Endothelial cell of umbilical vein (primary cell): ENCODE measurements at regions not wholly inside any gene's neighbourhood (a gene's known extent, or its start where the extent isn't known, plus 50 kb on each side); places are given as distances from the start of the nearest gene placed in this dataset.

Experiments
- BruUV-seq: library from RNA; stranded (reverse); fragments of 400-500 nt; replicated peaks from 2 replicates; lab custom pipeline; 2021; lab: Mats Ljungman, UMichigan
- CTCF ChIA-PET: fragments of 300-600, 350-600 bp; sonication (Branson Sonifier 250); formaldehyde crosslinking; loops from one replicate; lab custom pipeline; 2021; ENCODE audit warnings: antibody characterized with exemption, inconsistent platforms; lab: Charles Lee
- POLR2A ChIA-PET: fragments of 300-600, 350-600 bp; sonication (Branson Sonifier 250); formaldehyde crosslinking; loops from one replicate; lab custom pipeline; 2021; ENCODE audit warnings: antibody characterized with exemption, inconsistent platforms; lab: Charles Lee
- DNase-seq: peaks from one replicate; pipeline ENCODE4 v3.0.0-alpha.2; 2011; ENCODE audit warnings: low read depth, low spot score
- FAIRE-seq: peaks from 2 replicates; lab custom pipeline; 2011; peaks lifted over from hg19 to GRCh38; lab: Jason Lieb, UNC
- H2AFZ ChIP-seq: 2 replicates; pipeline ENCODE4 v1.6.0; 2012; ENCODE audit warnings: low read depth, low read length, control low read depth, inconsistent platforms
- H3K27ac ChIP-seq: 2 replicates; pipeline ENCODE4 v1.5.1; 2011; ENCODE audit warnings: low read depth, mild to moderate bottlenecking, control low read depth, low read length, moderate library complexity; ENCODE audit not compliant: insufficient read depth
- H3K27me3 ChIP-seq, 2 experiments: 2 replicates each; pipeline versions ENCODE4 v1.6.0 to v1.6.1; 2011; ENCODE audit warnings: low read length in 2 of 2, mixed read lengths in 1 of 2; ENCODE audit not compliant: control insufficient read depth in 2 of 2, insufficient read depth in 2 of 2
- H3K36me3 ChIP-seq, 2 experiments: 2 replicates in 1 of 2; 3 replicates in 1 of 2; pipeline ENCODE4 v1.5.1; 2011; ENCODE audit warnings: low read length in 2 of 2, mild to moderate bottlenecking in 1 of 2, moderate library complexity in 1 of 2; ENCODE audit not compliant: control insufficient read depth in 2 of 2, insufficient read depth in 2 of 2; ENCODE audit errors: extremely low read depth in 1 of 2
- H3K4me1 ChIP-seq: 3 replicates; pipeline ENCODE4 v1.5.1; 2011; ENCODE audit warnings: mild to moderate bottlenecking, low read length; ENCODE audit not compliant: control insufficient read depth, insufficient read depth; ENCODE audit errors: extremely low read depth
- H3K4me2 ChIP-seq: 2 replicates; pipeline ENCODE4 v1.6.1; 2011; ENCODE audit warnings: low read length, control low read depth, mixed read lengths; ENCODE audit not compliant: insufficient read depth
- H3K4me3 ChIP-seq, 3 experiments: fragments of 200-600 bp in 1 of 3; sonication (generic), shearing (Covaris generic) in 1 of 3; replicated peaks in 1 of 3; 2 replicates each; pipeline ENCODE4 v1.5.1; 2011 to 2016; ENCODE audit warnings: control low read depth in 3 of 3, low read length in 3 of 3, mild to moderate bottlenecking in 2 of 3, inconsistent platforms in 1 of 3, low read depth in 1 of 3, moderate library complexity in 1 of 3; ENCODE audit not compliant: insufficient read depth in 1 of 3
- H3K79me2 ChIP-seq: 2 replicates; pipeline ENCODE4 v1.6.0; 2012; ENCODE audit warnings: low read length, inconsistent platforms; ENCODE audit not compliant: control insufficient read depth, insufficient read depth
- H3K9ac ChIP-seq: replicated peaks from 2 replicates; pipeline ENCODE3; 2011; ENCODE audit warnings: low read length, control low read depth; ENCODE audit not compliant: insufficient read depth; ENCODE audit errors: extremely low read depth
- H3K9me1 ChIP-seq: replicated peaks from 3 replicates; pipeline ENCODE4 v1.6.0; 2011; ENCODE audit warnings: mild to moderate bottlenecking, low read length; ENCODE audit not compliant: control insufficient read depth, insufficient read depth; ENCODE audit errors: extremely low read depth
- H3K9me3 ChIP-seq: replicated peaks from 2 replicates; pipeline ENCODE4 v1.5.1; 2012; ENCODE audit warnings: low read length, inconsistent platforms; ENCODE audit not compliant: control insufficient read depth, insufficient read depth
- H4K20me1 ChIP-seq: replicated peaks from 2 replicates; pipeline ENCODE3; 2011; ENCODE audit warnings: mild to moderate bottlenecking, low read length; ENCODE audit not compliant: control insufficient read depth, insufficient read depth; ENCODE audit errors: extremely low read depth
- CTCF ChIP-seq, 2 donors: IDR thresholded peaks; 1 replicate in 1 of 2; 2 replicates in 1 of 2; pipeline ENCODE4 v1.5.1; 2011; ENCODE audit warnings: low read length in 2 of 2, mild to moderate bottlenecking in 2 of 2, moderate library complexity in 2 of 2, control low read depth in 1 of 2, inconsistent platforms in 1 of 2, low read depth in 1 of 2; ENCODE audit not compliant: insufficient read depth in 1 of 2; ENCODE audit errors: extremely low read depth in 1 of 2
- EZH2 ChIP-seq: IDR thresholded peaks from 2 replicates; pipeline ENCODE4 v1.6.1; 2012; ENCODE audit warnings: borderline replicate concordance, low read depth, mild to moderate bottlenecking, moderate library complexity, low read length, inconsistent platforms; ENCODE audit not compliant: severe bottlenecking
- FOS ChIP-seq: IDR thresholded peaks from 2 replicates; pipeline ENCODE4 v1.6.1; 2011; ENCODE audit warnings: mild to moderate bottlenecking, low read length, moderate library complexity, borderline replicate concordance; ENCODE audit not compliant: insufficient read depth
- GATA2 ChIP-seq: IDR thresholded peaks from 2 replicates; pipeline ENCODE4 v1.7.0; 2011; ENCODE audit warnings: low read depth, mild to moderate bottlenecking, moderate library complexity, mixed read lengths, low read length; ENCODE audit not compliant: insufficient read length, insufficient read depth
- JUN ChIP-seq: IDR thresholded peaks from 2 replicates; pipeline ENCODE4 v1.6.1; 2011; ENCODE audit warnings: borderline replicate concordance, low read depth; ENCODE audit not compliant: insufficient read length, insufficient read depth
- MAX ChIP-seq: IDR thresholded peaks from 2 replicates; pipeline ENCODE4 v1.6.1; 2011; ENCODE audit not compliant: insufficient read depth, insufficient read length
- MYC ChIP-seq: IDR thresholded peaks from one replicate; pipeline ENCODE4 v1.6.1; 2011; ENCODE audit warnings: mild to moderate bottlenecking, low read depth, low read length
- POLR2A ChIP-seq: IDR thresholded peaks from 2 replicates; pipeline ENCODE4 v1.6.1; 2012; ENCODE audit warnings: low read depth, mild to moderate bottlenecking, control low read depth, low read length
- POLR2AphosphoS5 ChIP-seq: IDR thresholded peaks from 2 replicates; pipeline ENCODE4 v1.6.1; 2012; ENCODE audit warnings: low read depth, mild to moderate bottlenecking, control low read depth, low read length, moderate library complexity; ENCODE audit not compliant: insufficient read depth
- dilution Hi-C: fragments of 300-500 bp; cut with MboI; formaldehyde crosslinking; loops from one replicate; pipeline ENCODE4 v1.15.0; 2019; ENCODE audit warnings: low sequenced_read_pairs; ENCODE audit not compliant: extremely low pct_ligation_motif_present
- intact Hi-C: fragments of 100-400 bp; cut with micrococcal nuclease; formaldehyde crosslinking; loops from one replicate; pipeline ENCODE4 v1.10.0; 2022

- H3K9ac ChIP-seq, result no peak overlapping the region
- H4K20me1 ChIP-seq, result no peaks in the 10 kb centered on the region
- dilution Hi-C loops (no loop called here), intact Hi-C loops (no loop called here)
- ChIA-PET POLR2A (no interaction called here), CTCF (interaction anchor here (1.1 to 1.5 kb wide), 3 partner anchors 12 to 70 kb away, joined by 3 to 4 read pairs (median 4); no protein-coding TSS in a partner anchor)
- no peak for TF ChIP-seq POLR2AphosphoS5
- TF ChIP-seq JUN, result no peak
- TF ChIP-seq GATA2, result no peak
- TF ChIP-seq EZH2, result no peak
- TF ChIP-seq CTCF (IDR thresholded peaks at IDR 0.05; ENCODE audit: extremely low read depth in 1 of 2, insufficient read depth in 1 of 2, low read depth in 1 of 2, low read length in 2 of 2), result no peak
- no peak for TF ChIP-seq FOS
- TF ChIP-seq MAX, result no peak
- no peak for TF ChIP-seq MYC
- TF ChIP-seq POLR2A, result no peak
- DNase-seq (no peak), FAIRE-seq (no peak)
- H3K4me2 ChIP-seq, result no peak overlapping the region
- no TSS peak for BruUV-seq
- H2AFZ ChIP-seq, result no peak overlapping the region
- peaks cover 0 to 2% of the 10 kb centered on the region in 2 experiments for H3K27me3 ChIP-seq
- H3K9me3 ChIP-seq, result no peaks in the 10 kb centered on the region
- H3K4me1 ChIP-seq, result no peaks in the 10 kb centered on the region
- no peaks in the 10 kb centered on the region for H3K79me2 ChIP-seq
- no peak overlapping the region for H3K4me3 ChIP-seq
- no peaks in the 10 kb centered on the region for H3K9me1 ChIP-seq
- H3K27ac ChIP-seq, result no peak overlapping the region
- H3K36me3 ChIP-seq, result no peaks in the 10 kb centered on the region
These were observed 85.2 kb downstream of the LACC1 start for GRCh38 chr13:43964698-43965458.
